HG03571 (cell line): ENCODE measurements at regions not wholly inside any gene's neighbourhood (a gene's known extent, or its start where the extent isn't known, plus 50 kb on each side); places are given as distances from the start of the nearest gene placed in this dataset.

ENCODE experiments used
- ATAC-seq: cut with Tn5 transposase; IDR thresholded peaks from one replicate; pipeline ENCODE4 v1.9.1; 2021; ENCODE audit not compliant: unreplicated experiment

DNA sequence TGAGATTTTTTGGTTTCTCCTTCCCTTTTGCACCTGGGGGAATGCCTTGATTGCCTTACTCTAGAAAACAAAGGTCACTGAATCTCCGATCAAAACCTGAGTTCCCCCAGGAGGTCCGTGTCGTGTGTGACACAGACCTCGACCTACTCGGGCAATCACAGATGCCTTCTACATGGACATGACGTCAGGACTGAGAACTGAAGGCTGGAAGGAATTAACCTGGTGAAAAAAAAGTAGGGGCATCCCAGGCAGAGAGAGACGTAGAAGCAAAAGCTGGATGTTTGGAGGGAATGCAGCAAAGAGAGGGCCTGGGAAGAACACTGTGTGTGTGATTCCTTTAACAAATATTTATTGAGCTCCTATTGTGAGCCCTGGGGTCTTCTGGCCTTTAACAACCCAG is 178.0 kb downstream of the PRDM2 start:
- ATAC-seq, result no peak

DNA sequence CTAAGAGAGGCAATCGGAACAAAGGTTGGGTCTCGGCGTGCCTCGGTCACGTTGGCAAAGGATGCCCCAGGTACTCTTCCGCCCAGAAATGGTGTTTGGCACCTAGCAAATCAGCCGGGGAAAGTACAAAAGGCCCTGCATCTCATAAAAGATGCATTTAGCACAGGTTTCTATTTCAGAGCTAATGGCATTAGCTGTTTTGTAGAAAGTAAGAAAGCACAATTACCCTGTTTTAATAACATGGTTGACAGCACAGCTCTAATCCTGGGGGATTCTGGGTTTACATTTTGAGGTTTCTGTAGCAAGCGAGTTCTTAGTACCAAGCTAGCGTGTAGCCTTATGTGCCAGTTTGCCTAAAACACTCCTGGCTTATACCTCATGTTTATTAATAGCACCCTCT is 178.5 kb downstream of the PRDM2 start:
- ATAC-seq, result no peak

DNA sequence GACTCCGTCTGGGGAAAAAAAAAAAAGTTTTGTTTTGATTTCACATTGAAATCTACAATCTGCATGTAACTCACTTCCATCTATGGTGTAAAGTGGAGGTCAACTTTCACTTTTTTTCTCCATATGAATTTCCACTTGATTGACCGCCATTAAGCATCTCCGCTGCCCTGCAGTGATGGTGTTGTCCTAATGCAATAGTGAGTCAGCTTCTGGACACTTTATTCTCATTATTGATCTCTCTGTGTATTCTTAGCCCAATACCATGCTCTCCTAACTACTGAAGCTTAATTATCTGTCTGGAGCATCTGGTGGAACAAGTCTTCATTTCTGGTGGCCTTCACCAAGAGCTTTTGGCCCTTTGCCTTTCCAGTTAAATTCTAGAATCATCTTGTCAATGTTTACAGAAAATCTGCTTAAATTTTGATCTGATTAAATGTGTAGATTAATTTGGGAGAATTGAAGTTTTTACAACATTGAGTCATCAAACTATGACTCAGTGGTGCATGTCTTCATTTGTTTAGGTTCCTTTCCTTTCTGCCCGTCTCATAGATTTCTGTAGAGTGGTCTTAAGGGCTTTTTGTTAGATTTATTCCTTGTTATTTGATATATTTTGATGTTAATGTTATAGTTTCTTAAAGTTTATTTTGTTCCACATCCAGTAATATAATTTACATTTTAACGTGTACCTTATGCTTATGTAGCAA is 181.5 kb downstream of the PRDM2 start:
- no peak for ATAC-seq

DNA sequence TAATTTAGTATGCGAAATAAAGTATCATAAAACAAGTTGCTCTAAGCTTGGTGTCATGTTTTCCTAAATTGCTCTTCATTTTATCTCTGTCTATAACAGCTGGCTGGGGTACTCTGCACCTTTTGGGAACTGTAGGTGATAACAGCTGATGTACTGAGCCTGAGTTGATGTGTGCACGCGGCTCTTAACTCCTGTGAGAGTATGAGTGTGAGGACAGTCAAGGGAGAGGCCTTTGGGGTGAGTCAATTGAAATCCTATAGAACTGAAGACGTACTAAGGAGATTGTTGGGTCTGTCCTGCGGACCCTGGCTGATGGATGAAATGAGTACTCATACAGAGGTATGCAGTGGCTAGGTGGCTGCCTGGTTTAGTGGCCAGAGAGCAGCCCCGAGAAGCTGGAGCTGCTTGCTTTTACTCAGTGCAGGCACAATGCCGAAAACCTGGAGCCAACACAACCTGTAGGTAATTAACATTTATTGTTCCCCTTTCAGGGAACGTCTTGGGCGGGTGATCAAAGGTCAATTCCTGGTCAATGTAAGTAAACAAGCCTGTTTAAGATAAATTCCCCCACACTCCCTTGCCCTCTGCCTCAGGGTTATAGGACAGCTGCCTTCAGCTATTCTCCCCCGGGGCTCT is 188.5 kb downstream of the PRDM2 start:
- ATAC-seq, result no peak

DNA sequence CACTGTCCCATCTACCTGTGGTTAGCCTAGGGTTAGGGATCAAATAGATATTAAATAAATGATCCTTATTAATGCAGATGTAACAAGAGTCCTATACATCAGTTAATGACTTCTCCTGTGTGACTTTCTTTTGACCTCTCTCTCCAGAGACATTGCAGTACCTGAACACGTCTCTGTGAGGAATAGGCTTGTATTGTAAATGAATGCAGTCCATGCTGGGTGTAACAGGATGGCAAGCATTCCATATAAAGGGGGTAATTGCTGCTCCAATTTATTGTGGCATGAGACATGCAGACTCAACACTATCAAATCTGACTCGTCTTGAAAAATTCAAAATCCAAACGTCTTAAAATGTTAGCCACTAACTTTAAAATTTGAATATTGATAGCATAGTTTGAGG is 189.5 kb downstream of the PRDM2 start:
- no peak for ATAC-seq

DNA sequence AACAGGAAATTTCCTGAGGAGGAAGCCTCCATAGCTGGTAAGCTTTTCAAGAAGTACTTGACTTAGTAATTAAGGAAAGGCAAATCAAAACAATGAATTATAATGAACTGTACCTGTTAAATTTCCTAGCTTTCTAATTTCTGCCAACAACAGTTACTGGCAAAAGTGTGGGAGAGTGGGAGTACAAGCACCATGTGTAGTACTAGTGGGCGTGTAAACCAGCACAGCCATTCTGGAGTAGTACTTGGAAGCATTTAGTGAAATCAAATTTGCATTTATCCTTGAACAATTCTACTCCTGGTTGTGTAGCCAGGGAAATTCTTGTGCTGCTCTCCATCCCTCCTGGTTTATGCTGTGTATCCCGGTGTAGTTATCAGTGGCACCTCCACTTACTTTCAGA is 190.8 kb downstream of the PRDM2 start:
- no peak for ATAC-seq

DNA sequence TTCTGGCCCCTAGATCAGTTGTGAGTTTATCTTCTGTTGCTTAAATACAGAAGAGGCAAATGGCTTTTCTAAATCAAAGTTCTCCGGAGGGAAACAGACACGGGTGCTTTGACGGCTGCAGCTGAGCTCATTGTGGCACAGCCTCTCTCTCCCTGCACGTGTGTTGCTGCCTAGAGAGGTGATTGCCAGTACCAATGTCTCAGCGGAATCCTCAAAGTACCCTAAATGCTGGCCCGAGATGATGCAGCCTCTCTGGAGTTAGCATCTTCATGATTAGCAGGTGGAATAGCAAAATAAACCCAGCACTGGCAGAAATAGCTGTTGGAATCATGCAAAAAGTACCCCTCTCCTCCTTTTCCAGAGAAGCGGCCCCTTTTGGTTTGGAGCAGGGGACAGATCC is 192.2 kb downstream of the PRDM2 start:
- ATAC-seq, result no peak

DNA sequence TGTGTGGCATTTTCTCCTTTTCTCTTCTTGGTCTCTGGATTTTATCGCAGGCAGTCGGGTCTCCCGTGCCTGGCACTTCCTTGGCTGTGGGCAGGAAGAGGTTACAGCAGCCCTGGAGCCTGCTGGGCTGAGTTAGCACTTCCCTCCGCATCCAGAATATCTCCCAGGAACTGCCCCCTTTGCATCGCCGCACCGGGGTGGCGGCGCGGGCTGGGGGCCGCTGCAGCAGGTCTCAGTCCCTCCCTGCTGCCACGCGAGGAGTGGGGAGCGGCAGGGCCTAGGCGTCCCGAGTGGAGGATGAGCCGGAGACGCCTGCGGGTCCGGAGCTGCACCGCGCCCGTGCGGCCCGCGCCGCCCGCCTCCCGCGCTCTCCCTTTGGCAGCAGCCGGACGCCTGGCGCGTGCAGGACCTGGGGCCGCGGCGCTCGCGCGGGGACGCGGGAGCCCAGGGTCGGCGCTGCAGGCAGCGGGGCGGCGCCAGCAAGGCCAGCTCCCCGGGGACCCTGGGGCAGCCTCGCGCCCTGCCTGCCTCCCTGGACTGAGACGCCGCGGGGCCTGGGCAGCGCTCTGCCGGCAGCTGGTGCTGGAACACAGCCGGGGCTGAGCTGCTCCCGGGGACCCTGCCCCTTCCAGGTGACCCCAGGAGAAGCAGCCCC is 192.8 kb downstream of the PRDM2 start:
- no peak for ATAC-seq

DNA sequence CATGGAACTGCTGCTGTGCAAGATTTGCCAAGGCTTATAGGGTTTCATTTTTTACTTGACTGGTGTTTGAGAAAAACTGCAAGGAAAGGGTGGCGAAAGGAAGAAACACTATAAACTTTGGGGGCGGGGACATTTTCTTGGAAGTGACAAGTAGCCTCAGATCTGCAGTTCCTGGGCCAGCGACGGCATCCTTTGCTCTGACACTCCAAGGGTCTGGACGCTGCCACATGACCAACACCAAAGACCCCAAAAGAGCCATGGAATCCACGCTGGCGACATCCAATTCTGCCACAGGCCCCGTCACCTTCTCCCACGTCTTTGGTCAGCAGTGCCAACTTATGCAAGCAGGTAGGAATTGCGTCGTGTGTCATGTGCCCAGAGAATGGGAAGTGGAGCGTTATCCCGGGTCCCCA is 193.4 kb downstream of the PRDM2 start:
- ATAC-seq, result no peak

DNA sequence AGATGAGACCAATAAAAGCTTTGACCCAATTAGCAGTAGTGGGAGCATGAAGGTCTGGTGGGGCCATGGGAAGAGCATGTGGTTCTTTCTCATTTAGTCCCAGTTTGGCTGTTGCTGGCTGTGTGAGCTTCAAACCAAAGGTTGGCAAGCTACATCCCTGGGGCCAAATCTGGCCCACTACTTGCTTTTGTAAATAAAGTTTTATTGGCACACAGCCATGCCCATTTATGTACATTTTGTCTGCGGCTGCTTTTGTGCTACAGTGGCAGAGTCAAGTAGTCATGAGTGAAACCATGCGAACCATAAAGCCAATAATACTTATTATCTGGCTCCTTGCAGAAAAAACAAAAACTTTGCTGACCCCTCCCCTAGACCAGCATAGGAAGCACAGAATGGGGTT is 196.9 kb downstream of the PRDM2 start:
- ATAC-seq, result no peak

DNA sequence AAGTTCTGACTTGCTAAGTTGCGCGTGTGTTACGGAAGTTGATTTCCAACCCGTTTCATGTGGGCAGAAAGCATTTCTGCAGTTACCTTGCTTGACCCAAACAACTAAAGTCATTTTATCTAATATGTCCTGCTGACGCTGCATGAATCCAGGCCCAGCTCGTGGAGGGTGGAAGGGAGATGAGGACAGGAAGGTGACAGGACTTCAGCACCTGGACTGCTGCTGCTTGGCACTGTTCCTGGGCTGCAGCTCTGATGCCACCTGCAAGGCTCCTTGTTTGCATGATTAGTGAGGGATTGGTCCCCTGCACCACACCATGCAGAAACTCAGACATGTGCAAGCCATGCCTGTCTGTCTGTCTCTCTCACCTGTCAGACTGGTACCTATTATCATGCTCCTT is 198.4 kb downstream of the PRDM2 start:
- no peak for ATAC-seq

DNA sequence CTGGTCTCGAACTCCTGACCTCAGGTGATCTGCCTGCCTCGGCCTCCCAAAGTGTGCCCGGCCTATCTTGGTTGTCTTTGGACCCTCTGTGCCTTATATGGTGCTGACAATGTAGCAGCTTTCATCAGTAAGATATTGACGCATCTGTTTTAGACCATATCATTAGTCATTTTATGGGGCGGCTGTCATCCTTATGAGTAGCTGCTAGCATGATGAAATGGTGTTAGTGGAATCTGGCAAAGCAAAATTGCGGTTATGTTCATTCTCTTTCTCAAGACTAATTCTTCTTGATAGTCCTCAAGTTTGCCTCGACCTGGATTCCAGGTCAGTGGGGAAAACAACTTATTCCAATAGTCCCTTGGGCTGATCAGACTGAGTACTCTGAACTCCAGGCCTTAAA is 199.9 kb downstream of the PRDM2 start:
- ATAC-seq, result no peak

DNA sequence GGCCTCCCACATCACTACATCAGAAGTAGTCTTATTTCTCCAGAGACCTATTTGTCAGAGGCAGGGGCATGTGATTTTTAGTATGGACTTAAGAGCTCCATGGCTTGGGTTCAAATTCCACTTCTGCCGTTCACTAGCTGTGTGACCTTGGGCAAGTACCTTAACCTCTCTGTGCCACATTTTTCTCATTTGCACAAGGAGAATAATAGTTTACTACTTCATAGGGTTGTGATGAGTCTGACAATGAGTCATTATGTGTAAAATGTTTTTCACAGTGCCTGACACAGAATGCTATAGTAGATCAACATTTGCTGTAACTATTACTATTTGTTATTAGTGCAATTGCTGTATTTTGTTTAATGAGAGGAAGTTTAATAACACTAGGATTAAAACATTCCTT is 200.6 kb downstream of the PRDM2 start:
- no peak for ATAC-seq

DNA sequence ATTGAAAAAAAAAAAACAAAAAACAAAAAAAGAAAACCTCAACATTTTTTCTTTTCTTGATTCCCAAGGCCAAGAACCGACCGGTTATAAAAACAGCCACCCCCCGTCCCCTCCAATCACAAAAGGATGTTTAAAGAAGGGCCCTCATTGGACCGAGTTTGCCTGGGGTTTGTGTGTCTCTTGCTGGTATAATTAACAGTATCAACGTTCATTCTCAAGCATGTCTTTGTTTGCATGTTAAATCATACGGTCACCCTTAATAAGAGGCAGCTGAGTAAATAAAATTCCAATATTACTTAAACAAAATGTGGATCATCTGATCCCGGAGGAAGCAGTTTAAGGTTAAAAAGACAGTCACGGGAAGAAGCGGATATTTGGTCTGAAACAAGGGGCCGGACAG is 201.1 kb downstream of the PRDM2 start:
- ATAC-seq, result no peak

DNA sequence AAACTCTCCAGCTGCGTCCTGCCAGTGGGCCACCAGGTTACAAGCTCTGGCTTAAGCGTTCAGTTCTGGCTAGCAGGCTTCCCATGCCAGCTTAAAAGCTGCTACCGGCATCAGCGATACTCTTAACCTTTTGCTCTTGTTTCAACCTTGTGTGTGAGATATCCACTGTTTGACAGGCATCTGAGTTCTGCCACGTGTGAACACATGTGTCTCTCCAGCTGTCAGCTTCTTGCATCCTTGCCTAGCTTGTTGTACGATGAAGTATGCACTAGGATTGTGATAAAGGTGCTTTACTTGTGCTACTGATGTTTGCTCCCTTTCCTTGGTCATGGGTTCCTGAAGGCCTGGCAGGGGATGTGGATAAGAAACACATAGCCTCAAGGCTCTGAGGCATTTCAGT is 201.6 kb downstream of the PRDM2 start:
- no peak for ATAC-seq

DNA sequence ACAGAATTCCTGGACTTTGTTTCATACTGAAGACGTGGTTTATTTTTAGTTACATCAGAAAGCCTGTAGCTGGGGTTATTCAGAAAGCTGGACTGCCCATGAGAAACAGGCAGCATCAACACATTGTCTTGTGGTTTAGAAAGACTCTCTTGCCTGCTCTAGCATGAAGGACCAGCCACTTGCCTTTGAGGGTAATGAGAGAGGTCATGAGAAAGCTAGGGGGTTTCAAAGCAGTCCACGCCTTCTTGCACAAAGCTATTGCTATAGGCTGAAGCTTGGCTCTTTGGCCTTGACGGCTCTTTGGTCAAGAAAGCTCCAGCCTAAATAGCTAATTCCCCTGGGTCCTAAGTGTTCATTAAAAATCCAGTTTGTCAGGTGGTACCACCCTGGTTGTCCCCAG is 208.1 kb downstream of the PRDM2 start:
- peak; percentile 91 for ATAC-seq

DNA sequence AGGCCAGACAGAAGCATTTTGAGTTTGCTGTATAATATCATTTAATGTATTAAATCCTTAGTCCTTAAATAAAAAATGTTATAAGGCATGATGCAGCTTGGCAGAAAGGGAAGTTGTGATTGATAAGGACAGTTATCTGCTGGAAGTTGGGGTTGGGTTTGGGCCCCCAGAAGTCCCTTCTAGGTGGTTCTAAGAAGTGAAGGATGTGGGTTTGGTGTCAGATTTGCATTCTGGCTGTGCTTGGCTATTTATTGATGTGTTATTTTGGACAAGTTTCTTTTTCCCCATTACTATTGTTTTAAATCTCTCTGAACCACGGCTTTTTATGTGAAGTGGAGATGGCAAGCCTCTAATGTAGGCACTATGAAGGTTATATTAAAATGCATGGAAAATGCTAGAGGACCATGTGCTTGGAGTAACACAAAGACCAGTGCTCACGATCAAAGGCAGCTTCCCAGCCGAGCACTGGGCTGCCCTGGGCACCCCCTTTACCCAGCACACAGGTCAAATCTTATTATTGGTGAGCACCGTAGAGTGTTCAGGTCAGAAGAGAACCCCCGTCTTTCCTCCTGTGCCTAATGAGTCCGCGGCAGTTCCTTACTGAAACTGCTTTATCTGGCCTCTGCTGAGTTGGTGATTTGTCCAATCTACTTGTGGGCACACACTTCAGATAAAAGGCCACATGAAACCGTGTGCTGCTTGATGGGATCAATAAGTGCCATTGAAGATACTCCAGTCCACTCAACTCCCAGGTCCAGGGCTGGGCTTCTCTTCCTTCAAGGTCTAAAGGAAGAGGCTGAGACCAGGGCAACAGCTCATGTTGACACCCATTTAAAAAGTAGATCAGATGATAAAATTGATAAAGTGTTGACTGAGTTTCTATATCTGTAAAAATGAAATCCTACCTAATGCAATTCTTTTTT is 212.0 kb downstream of the PRDM2 start:
- no peak for ATAC-seq

DNA sequence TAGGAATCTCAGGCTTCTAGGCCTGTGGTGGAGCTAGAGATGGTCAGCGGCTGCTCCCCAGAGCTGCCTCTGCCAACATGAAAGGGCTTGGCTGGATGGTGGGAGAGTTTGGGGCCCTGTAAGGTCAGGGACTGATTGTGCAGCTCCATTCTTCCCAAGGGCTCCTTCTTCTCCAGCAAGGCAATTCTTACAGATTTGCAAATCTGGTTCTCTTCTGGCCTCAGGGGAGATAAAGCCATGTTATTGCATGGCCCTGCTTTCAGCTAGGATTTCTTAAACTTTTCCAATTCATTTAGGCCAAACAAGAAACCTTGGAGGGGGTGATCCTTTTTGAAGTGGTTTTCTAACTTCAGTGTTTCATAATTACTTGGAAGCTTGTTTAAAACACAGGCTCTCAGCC is 213.4 kb downstream of the PRDM2 start:
- no peak for ATAC-seq

DNA sequence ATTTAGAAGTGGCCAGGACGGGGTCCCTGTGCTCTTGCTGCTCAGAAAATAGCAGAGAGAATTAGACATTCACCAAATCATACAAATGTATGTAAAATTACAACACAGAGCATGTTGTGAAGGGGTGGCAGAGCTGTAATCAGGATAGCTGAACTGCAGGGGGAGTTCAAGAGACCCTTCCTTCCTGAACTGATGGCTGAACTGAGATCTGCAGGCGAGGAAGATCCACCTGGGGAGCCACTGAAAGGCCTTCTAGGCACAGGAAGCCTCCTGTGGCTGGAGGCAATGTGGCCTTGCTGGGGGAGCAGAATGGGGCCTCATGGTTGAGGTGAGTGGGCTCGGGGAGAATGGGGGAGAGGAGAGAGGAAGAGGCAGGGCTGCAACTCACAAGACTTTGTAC is 216.5 kb downstream of the PRDM2 start:
- no peak for ATAC-seq

DNA sequence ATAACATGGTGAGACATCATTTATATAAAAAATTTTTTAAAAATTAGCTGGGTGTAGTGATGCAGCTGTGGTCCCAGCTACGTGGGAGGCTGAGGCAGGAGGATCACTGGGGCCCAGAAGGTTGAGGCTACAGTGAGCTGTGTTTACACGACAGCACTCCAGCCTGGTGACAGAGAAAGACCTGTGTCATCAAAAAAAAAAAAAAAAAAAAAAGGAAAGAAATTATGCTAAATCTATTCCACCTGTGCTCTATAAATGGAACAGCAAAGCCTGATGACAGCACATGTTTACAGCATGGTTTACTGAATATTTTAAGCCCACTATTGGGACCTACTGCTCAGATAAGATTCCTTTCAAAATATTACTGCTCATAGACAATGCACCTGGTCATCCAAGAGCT is 217.6 kb downstream of the PRDM2 start:
- ATAC-seq, result no peak

DNA sequence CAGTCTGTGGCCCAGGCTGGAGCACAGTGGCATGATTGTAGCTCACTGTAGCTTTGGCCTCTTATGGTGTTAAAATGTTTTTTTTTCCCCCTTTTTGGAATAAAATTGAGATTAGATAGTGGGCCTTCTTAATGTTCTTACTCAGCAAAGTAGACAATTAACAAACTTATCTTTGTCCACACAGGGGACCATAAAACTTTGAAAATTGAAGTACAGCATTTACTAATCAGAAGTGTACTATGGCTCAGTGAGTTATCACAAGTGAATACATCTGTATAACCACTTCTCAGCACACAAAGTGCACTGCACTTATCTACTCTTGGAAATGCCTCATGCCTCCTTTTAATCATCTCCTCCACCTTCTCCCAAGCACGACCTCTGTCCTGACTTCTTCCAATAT is 218.9 kb downstream of the PRDM2 start:
- no peak for ATAC-seq

DNA sequence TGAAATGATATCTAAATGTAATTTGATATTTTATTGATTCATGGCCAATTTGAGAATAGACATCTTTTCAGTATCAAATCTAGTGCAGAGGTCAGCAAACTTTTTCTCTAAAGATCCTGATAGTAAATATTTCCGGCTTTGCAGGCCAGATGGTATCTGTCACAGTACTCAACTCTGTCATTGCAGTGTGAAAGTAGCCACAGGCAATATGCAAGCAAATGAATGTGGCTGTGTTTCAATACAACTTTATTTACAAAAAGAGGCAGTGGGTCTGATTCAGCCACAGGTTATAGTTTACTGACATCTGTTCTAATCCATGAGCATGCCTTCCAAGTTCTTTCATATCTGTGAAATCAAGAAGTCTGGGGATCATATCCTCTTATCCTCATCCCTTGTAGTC is 221.2 kb downstream of the PRDM2 start:
- ATAC-seq, result no peak
